Adrenal gland (tissue), 5 donors: ENCODE measurements at regions not wholly inside any gene's neighbourhood (a gene's known extent, or its start where the extent isn't known, plus 50 kb on each side); places are given as distances from the start of the nearest gene placed in this dataset.

ENCODE experiments used
- POLR2A ChIP-seq, 2 donors: fragments of 450-650 bp; IDR thresholded peaks; one replicate each; pipeline ENCODE4 v1.6.1; 2017; ENCODE audit warnings: antibody characterized with exemption in 2 of 2, mild to moderate bottlenecking in 2 of 2, moderate library complexity in 1 of 2
- TF ChIP-seq, protein P1 (sequence below), 6 experiments: fragments of 450-650 bp in 4 of 6; fragments of 200-600 bp in 2 of 6; sonication (generic) in 1 of 6; IDR thresholded peaks; 1 replicate in 5 of 6; 2 replicates in 1 of 6; pipeline versions ENCODE4 v1.5.1 to v1.8.0; 2016 to 2021; ENCODE audit warnings: antibody characterized with exemption in 6 of 6, mild to moderate bottlenecking in 2 of 6, moderate library complexity in 1 of 6
- donor health status: DM: no; HTN: no; CAD: no.

DNA sequence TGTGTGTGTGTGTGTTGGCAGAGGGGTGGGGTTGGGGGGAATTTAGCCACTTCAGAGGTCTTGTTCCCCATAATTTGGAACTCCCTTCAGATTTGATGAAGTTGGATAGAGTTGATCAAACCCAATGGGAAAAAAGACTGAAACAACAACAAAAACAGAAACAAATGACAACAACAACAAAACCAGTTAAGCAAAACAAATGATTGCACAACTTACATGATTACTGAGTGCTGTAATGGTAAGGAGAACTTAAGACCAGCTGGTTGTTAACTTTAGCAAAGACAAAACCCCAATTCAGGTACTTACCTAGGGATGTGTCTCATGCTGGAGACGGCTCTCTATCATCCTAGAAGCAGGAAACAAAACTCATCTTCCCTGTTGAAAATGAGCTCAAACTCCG lies 107.8 kb upstream of the DDHD1 start:
- TF ChIP-seq, protein P1, sequence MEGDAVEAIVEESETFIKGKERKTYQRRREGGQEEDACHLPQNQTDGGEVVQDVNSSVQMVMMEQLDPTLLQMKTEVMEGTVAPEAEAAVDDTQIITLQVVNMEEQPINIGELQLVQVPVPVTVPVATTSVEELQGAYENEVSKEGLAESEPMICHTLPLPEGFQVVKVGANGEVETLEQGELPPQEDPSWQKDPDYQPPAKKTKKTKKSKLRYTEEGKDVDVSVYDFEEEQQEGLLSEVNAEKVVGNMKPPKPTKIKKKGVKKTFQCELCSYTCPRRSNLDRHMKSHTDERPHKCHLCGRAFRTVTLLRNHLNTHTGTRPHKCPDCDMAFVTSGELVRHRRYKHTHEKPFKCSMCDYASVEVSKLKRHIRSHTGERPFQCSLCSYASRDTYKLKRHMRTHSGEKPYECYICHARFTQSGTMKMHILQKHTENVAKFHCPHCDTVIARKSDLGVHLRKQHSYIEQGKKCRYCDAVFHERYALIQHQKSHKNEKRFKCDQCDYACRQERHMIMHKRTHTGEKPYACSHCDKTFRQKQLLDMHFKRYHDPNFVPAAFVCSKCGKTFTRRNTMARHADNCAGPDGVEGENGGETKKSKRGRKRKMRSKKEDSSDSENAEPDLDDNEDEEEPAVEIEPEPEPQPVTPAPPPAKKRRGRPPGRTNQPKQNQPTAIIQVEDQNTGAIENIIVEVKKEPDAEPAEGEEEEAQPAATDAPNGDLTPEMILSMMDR (IDR thresholded peaks at IDR 0.05), result no peak
- TF ChIP-seq POLR2A (IDR thresholded peaks at IDR 0.05), result no peak
